ENCODE measurements at regions not wholly inside any gene's neighbourhood (a gene's known extent, or its start where the extent isn't known, plus 50 kb on each side); places are given as distances from the start of the nearest gene placed in this dataset.

GRCh38 chr12:97680751-97681150 lies 218.1 kb downstream of the RMST start:
- H3K36me3 ChIP-seq (ENCODE audit: insufficient read depth, low read length) = no peaks in the 10 kb centered on the region
- TF ChIP-seq EZH2 (IDR thresholded peaks at IDR 0.05; ENCODE audit: borderline replicate concordance, insufficient read depth, low read length, poor library complexity, severe bottlenecking) (no peak), RAD21 (conservative IDR thresholded peaks at IDR 0.05) (no peak), EP300 (conservative IDR thresholded peaks at IDR 0.05; ENCODE audit: poor library complexity, severe bottlenecking) (no peak), POLR2AphosphoS5 (IDR thresholded peaks at IDR 0.05) (no peak), SMC3 (conservative IDR thresholded peaks at IDR 0.05; ENCODE audit: poor library complexity) (no peak), TAF1 (IDR thresholded peaks at IDR 0.05; ENCODE audit: low read depth) (no peak), MXI1 (conservative IDR thresholded peaks at IDR 0.05; ENCODE audit: poor library complexity, severe bottlenecking) (no peak)
- TF ChIP-seq, protein P1, sequence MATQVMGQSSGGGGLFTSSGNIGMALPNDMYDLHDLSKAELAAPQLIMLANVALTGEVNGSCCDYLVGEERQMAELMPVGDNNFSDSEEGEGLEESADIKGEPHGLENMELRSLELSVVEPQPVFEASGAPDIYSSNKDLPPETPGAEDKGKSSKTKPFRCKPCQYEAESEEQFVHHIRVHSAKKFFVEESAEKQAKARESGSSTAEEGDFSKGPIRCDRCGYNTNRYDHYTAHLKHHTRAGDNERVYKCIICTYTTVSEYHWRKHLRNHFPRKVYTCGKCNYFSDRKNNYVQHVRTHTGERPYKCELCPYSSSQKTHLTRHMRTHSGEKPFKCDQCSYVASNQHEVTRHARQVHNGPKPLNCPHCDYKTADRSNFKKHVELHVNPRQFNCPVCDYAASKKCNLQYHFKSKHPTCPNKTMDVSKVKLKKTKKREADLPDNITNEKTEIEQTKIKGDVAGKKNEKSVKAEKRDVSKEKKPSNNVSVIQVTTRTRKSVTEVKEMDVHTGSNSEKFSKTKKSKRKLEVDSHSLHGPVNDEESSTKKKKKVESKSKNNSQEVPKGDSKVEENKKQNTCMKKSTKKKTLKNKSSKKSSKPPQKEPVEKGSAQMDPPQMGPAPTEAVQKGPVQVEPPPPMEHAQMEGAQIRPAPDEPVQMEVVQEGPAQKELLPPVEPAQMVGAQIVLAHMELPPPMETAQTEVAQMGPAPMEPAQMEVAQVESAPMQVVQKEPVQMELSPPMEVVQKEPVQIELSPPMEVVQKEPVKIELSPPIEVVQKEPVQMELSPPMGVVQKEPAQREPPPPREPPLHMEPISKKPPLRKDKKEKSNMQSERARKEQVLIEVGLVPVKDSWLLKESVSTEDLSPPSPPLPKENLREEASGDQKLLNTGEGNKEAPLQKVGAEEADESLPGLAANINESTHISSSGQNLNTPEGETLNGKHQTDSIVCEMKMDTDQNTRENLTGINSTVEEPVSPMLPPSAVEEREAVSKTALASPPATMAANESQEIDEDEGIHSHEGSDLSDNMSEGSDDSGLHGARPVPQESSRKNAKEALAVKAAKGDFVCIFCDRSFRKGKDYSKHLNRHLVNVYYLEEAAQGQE (IDR thresholded peaks at IDR 0.05; ENCODE audit: borderline replicate concordance) = no peak
- TF ChIP-seq, protein P2, sequence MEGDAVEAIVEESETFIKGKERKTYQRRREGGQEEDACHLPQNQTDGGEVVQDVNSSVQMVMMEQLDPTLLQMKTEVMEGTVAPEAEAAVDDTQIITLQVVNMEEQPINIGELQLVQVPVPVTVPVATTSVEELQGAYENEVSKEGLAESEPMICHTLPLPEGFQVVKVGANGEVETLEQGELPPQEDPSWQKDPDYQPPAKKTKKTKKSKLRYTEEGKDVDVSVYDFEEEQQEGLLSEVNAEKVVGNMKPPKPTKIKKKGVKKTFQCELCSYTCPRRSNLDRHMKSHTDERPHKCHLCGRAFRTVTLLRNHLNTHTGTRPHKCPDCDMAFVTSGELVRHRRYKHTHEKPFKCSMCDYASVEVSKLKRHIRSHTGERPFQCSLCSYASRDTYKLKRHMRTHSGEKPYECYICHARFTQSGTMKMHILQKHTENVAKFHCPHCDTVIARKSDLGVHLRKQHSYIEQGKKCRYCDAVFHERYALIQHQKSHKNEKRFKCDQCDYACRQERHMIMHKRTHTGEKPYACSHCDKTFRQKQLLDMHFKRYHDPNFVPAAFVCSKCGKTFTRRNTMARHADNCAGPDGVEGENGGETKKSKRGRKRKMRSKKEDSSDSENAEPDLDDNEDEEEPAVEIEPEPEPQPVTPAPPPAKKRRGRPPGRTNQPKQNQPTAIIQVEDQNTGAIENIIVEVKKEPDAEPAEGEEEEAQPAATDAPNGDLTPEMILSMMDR (IDR thresholded peaks at IDR 0.05; ENCODE audit: poor library complexity, severe bottlenecking) = no peak

GRCh38 chr12:97681612-97682504 lies 219.3 kb downstream of the RMST start:
- Histone ChIP-seq H3K9me2 (ENCODE audit: insufficient read depth, low read length) (no peaks in the 10 kb centered on the region), H4K20me1 (ENCODE audit: insufficient read depth) (no peaks in the 10 kb centered on the region), H3K79me2 (replicated peaks; ENCODE audit: insufficient read depth, low read length) (no peaks in the 10 kb centered on the region), H3K36me3 (ENCODE audit: insufficient read depth, low read length) (no peaks in the 10 kb centered on the region), H3K9ac (ENCODE audit: low read length) (no peak overlapping the region), H3F3A (ENCODE audit: insufficient read depth, low read length, poor library complexity, severe bottlenecking) (no peaks in the 10 kb centered on the region), H3K27ac (ENCODE audit: low read length) (no peak overlapping the region), H3K4me2 (ENCODE audit: low read length) (no peak overlapping the region), H3K9me3 (ENCODE audit: low read length) (no peaks in the 10 kb centered on the region), H2AFZ (ENCODE audit: low read depth, low read length) (no peak overlapping the region), H3K4me3 (ENCODE audit: low read length) (no peak overlapping the region), H3K27me3 (ENCODE audit: insufficient read depth, low read depth, low read length) (no peaks in the 10 kb centered on the region)
- no peak for TF ChIP-seq TAF1 (IDR thresholded peaks at IDR 0.05; ENCODE audit: low read depth)
- TF ChIP-seq EZH2 (IDR thresholded peaks at IDR 0.05; ENCODE audit: borderline replicate concordance, insufficient read depth, low read length, poor library complexity, severe bottlenecking) = no peak
- no peak for TF ChIP-seq SMC3 (conservative IDR thresholded peaks at IDR 0.05; ENCODE audit: poor library complexity)
- TF ChIP-seq POLR2AphosphoS5 (IDR thresholded peaks at IDR 0.05) = no peak
- TF ChIP-seq, protein P2 (IDR thresholded peaks at IDR 0.05; ENCODE audit: poor library complexity, severe bottlenecking) = no peak
- no peak for TF ChIP-seq RAD21 (conservative IDR thresholded peaks at IDR 0.05)
- TF ChIP-seq, protein P1 (IDR thresholded peaks at IDR 0.05; ENCODE audit: borderline replicate concordance) = no peak
- TF ChIP-seq EP300 (conservative IDR thresholded peaks at IDR 0.05; ENCODE audit: poor library complexity, severe bottlenecking) = no peak
- TF ChIP-seq MXI1 (conservative IDR thresholded peaks at IDR 0.05; ENCODE audit: poor library complexity, severe bottlenecking) = no peak

More at GRCh38 chr12:97680751-97681150, 218.1 kb downstream of the RMST start:
- no peak overlapping the region for H3K9ac ChIP-seq (ENCODE audit: low read length)
- no peak overlapping the region for H3K4me2 ChIP-seq (ENCODE audit: low read length)
- H3K9me2 ChIP-seq (ENCODE audit: insufficient read depth, low read length) = no peaks in the 10 kb centered on the region
- H3K4me3 ChIP-seq (ENCODE audit: low read length) = no peak overlapping the region
- H3K27me3 ChIP-seq (ENCODE audit: insufficient read depth, low read depth, low read length) = no peaks in the 10 kb centered on the region
- H3K27ac ChIP-seq (ENCODE audit: low read length) = no peak overlapping the region
- H3K9me3 ChIP-seq (ENCODE audit: low read length) = no peaks in the 10 kb centered on the region
- no peaks in the 10 kb centered on the region for H3K79me2 ChIP-seq (replicated peaks; ENCODE audit: insufficient read depth, low read length)
- H2AFZ ChIP-seq (ENCODE audit: low read depth, low read length) = no peak overlapping the region
- H4K20me1 ChIP-seq (ENCODE audit: insufficient read depth) = no peaks in the 10 kb centered on the region
- no peaks in the 10 kb centered on the region for H3F3A ChIP-seq (ENCODE audit: insufficient read depth, low read length, poor library complexity, severe bottlenecking)

Data from neural cell (in vitro differentiated cells).